A549 (cell line): ENCODE measurements at regions not wholly inside any gene's neighbourhood (a gene's known extent, or its start where the extent isn't known, plus 50 kb on each side); places are given as distances from the start of the nearest gene placed in this dataset.

Experiments
- BHLHE40 ChIP-seq: IDR thresholded peaks from 2 replicates; pipeline ENCODE4 v1.6.1; 2012; ENCODE audit warnings: low read depth, low read length, inconsistent platforms
- CHD2 ChIP-seq: fragments of 150-350 bp; IDR thresholded peaks from 2 replicates; pipeline ENCODE4 v1.6.1; 2014; ENCODE audit warnings: low read length; ENCODE audit not compliant: partially characterized antibody
- CHD4 ChIP-seq: fragments of 200-600 bp; sonication (generic); IDR thresholded peaks from 2 replicates; pipeline ENCODE4 v1.6.1; 2016; ENCODE audit warnings: antibody characterized with exemption, mild to moderate bottlenecking, borderline replicate concordance
- EHMT2 ChIP-seq: fragments of 200-600 bp; sonication (generic); IDR thresholded peaks from 2 replicates; pipeline ENCODE4 v1.6.1; 2016; ENCODE audit warnings: antibody characterized with exemption, low read depth, mild to moderate bottlenecking, moderate library complexity
- POLR2A ChIP-seq: IDR thresholded peaks from 2 replicates; pipeline ENCODE4 v1.6.1; 2012; ENCODE audit warnings: mild to moderate bottlenecking, low read length
- ZFP36 ChIP-seq: fragments of 450-650 bp; IDR thresholded peaks from 2 replicates; pipeline ENCODE4 v1.6.1; 2014; ENCODE audit warnings: borderline replicate concordance; ENCODE audit not compliant: partially characterized antibody

DNA sequence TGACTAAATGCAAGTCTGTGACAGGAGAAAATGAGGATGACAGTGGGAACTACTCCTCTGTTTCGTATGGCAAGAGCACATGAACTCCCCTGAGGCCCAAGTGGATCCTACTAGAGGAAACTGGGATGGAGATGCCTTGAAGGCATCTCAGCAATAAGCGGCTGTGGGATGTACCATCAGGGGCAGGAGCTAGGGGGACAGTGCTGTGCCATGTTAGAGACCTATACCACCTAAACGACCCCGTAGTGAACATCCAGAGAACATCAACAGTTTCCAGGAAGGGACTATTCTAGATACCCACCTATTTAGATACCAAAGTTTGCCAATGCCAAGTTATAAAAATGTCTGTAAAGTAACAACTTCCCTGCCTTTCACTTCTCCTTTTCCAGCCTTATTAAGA lies 860.8 kb upstream of the ACVR2A start:
- TF ChIP-seq BHLHE40 (no peak), CHD4 (no peak), POLR2A (no peak), ZFP36 (no peak), CHD2 (no peak), EHMT2 (no peak)
